Vagina (tissue), 2 donors: ENCODE measurements at regions not wholly inside any gene's neighbourhood (a gene's known extent, or its start where the extent isn't known, plus 50 kb on each side); places are given as distances from the start of the nearest gene placed in this dataset.

Source experiments
- CTCF ChIP-seq, 3 experiments: fragments of 450-650 bp in 2 of 3; fragments of 200-600 bp in 1 of 3; sonication (generic) in 1 of 3; IDR thresholded peaks; one replicate each; pipeline ENCODE4 v1.5.1; 2017 to 2019; ENCODE audit warnings: antibody characterized with exemption in 3 of 3, mild to moderate bottlenecking in 2 of 3, moderate library complexity in 2 of 3
- POLR2A ChIP-seq, 2 donors: fragments of 450-650 bp; IDR thresholded peaks; one replicate each; pipeline ENCODE4 v1.6.1; 2017; ENCODE audit warnings: antibody characterized with exemption in 2 of 2, mild to moderate bottlenecking in 2 of 2, moderate library complexity in 2 of 2

- TF ChIP-seq CTCF (IDR thresholded peaks at IDR 0.05) (no peak), POLR2A (IDR thresholded peaks at IDR 0.05) (no peak)
These were observed 167.1 kb upstream of the ATXN1 start for GRCh38 chr6:16928387-16928786.
